ENCODE measurements at regions not wholly inside any gene's neighbourhood (a gene's known extent, or its start where the extent isn't known, plus 50 kb on each side); places are given as distances from the start of the nearest gene placed in this dataset.

DNA sequence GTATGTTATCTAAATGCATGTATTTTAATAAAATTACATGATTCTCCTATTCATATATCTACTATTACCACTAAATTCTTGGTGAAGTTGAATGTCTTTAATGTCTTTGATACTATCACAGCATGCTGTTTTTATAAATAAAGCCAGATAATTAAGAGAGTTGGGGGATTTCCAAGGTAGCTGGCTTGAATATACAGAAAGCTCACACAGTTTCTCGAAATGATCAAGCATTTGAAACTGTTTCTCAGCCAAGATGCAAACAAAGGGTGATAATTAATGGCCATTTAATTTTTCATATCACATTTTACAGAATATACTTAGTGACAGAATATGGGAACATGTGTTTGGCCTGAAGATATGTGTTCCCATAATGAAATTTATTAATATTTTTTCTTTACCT lies 145.6 kb upstream of the CDH12 start:
- Histone ChIP-seq H3K4me3 (ENCODE audit: insufficient read depth, low read depth, low read length) (no peak overlapping the region), H3K27me3 (ENCODE audit: control insufficient read depth, insufficient read depth, low read length) (no peaks in the 10 kb centered on the region), H3K36me3 (replicated peaks; ENCODE audit: control insufficient read depth, insufficient read depth, low read length) (no peaks in the 10 kb centered on the region)
- DNase-seq, result no peak

DNA sequence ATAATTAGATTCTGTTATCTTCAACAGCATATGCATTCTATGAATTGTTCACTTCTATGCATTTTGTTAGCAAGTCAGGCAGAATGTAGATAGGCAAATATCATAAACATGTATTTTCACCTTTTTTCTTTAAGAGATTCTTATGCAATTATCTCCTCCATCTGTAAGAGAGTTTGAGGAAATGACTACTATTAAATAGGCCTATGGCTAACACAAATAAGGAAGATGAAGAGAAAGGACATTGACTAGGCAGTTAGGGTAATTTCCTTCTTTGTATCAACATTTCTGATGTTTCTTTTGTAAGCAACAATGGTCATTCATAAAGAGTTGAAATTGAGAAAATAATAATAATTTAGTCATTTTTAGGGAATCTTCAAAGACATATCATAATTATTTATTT lies 145.2 kb upstream of the CDH12 start:
- DNase-seq, result no peak
- Histone ChIP-seq H3K36me3 (replicated peaks; ENCODE audit: control insufficient read depth, insufficient read depth, low read length) (no peaks in the 10 kb centered on the region), H3K4me3 (ENCODE audit: insufficient read depth, low read depth, low read length) (no peak overlapping the region), H3K27me3 (ENCODE audit: control insufficient read depth, insufficient read depth, low read length) (no peaks in the 10 kb centered on the region)

DNA sequence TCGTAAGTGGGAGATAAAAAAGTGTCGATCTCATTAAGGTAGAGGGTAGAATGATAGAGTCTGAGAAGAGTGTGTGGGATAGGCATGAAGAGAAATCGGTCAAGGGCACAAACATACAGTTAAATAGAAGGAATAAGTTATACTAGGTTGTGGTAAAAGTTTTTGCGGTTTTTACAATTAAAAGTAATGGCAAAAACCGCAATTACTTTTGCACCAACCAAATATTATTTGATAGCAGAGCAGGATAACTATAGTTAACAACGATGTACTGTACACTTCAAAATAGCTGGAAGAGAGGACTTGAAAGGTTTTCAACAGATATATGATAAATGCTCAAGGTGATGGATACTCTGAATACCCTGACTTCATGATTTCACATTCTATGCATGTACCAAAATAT lies 135.8 kb upstream of the CDH12 start:
- Histone ChIP-seq H3K36me3 (replicated peaks; ENCODE audit: control insufficient read depth, insufficient read depth, low read length) (no peaks in the 10 kb centered on the region), H3K4me3 (ENCODE audit: insufficient read depth, low read depth, low read length) (no peak overlapping the region), H3K27me3 (ENCODE audit: control insufficient read depth, insufficient read depth, low read length) (no peaks in the 10 kb centered on the region)
- DNase-seq, result no peak

DNA sequence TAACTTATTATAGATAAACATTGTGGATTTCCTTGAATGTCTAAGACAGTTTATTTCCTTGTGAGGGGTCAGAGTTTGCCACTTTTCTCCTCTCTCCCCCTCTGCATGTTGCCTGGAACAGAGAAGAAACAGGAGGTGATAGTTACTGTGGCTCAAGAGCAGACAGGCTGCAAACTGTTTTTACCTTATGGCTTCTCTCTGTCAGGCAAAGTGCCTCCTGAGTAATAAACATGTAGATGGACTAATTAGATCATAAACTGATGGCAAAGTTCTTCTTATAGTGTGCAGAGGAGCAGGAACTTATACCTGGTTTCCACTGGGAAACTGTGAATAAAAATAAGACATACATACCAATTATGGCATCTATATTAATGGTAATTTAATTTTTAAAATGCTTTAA lies 133.1 kb upstream of the CDH12 start:
- H3K4me3 ChIP-seq (ENCODE audit: insufficient read depth, low read depth, low read length), result no peak overlapping the region
- no peaks in the 10 kb centered on the region for H3K27me3 ChIP-seq (ENCODE audit: control insufficient read depth, insufficient read depth, low read length)
- no peaks in the 10 kb centered on the region for H3K36me3 ChIP-seq (replicated peaks; ENCODE audit: control insufficient read depth, insufficient read depth, low read length)
- no peak for DNase-seq

DNA sequence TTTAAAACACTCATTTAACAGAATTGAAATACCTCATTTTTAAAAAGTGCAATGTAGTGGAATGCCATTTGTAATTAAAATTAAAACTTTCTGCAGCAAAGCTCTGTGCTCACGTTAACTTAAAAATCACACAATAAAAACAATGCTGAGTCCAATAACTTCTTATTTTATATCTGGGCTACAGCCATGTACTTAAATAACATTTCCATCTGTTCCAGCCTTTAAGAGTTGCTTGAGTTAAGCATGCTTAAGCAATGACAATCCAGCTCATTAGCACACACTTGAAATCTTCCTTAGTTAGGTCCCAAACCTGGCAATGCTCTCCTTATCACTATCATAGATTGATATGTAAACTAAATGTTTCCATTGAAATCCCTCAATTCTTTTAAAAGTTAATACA lies 132.3 kb upstream of the CDH12 start:
- no peak for DNase-seq
- H3K36me3 ChIP-seq (replicated peaks; ENCODE audit: control insufficient read depth, insufficient read depth, low read length), result no peaks in the 10 kb centered on the region

DNA sequence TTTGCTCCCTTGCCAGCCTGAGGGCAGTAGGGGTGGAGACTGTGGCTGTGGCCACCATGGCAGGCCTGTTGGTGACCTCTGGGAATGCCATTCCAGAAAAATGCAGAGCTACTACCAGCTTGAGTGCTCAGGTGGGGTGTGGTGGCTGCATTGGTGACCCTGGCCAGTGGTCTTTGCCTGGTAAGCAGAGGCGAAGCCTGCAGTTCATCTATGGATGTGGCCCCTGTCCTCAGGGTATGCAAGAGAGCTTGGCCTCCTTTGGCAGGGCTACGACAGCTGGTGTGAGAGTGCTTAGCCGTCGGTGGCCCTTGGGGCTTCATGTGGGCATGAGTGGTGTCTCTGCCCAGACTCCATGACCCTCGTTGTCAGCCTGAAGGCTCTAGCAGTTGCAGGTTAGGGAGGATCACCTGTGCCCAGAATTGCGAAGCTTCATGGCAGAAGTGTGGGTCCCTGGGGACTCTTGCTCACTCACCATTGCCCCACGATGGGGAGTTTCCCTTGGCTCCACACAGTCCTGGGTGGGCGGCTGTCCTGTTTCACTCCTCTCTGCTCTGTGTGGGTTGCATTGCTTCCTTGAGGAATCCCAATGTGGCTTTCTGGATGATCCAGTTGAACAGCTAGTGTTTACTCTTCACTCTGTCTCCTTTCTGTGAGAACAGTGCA lies 117.9 kb upstream of the CDH12 start:
- no peak for DNase-seq
- Histone ChIP-seq H3K27me3 (ENCODE audit: control insufficient read depth, insufficient read depth, low read length) (no peaks in the 10 kb centered on the region), H3K36me3 (replicated peaks; ENCODE audit: control insufficient read depth, insufficient read depth, low read length) (no peaks in the 10 kb centered on the region), H3K4me3 (ENCODE audit: insufficient read depth, low read depth, low read length) (no peak overlapping the region)

More for the DNA sequence above, 132.3 kb upstream of the CDH12 start:
- no peak overlapping the region for H3K4me3 ChIP-seq (ENCODE audit: insufficient read depth, low read depth, low read length)
- no peaks in the 10 kb centered on the region for H3K27me3 ChIP-seq (ENCODE audit: control insufficient read depth, insufficient read depth, low read length)

DNA sequence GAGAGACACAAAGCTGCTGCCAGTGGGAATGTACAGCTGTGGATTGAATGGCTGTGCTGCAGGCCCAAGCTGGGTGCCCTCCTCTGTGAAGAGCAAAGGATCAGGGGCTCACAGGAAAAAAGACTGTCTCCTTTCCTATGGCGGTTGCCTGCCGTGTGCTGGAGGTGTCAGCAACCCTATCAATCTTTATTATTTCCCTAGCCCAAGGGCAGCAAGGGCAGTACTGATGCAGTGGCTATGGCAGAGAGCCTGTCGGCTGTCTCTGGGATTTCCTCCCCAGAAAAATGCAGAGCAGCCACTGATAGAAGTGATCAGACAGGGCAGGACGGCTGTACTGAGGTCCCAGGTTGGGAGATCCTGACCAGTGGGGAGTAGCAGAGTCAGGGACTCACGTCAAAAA lies 117.3 kb upstream of the CDH12 start:
- no peaks in the 10 kb centered on the region for H3K36me3 ChIP-seq (replicated peaks; ENCODE audit: control insufficient read depth, insufficient read depth, low read length)
- no peaks in the 10 kb centered on the region for H3K27me3 ChIP-seq (ENCODE audit: control insufficient read depth, insufficient read depth, low read length)
- H3K4me3 ChIP-seq (ENCODE audit: insufficient read depth, low read depth, low read length), result no peak overlapping the region
- DNase-seq, result no peak

DNA sequence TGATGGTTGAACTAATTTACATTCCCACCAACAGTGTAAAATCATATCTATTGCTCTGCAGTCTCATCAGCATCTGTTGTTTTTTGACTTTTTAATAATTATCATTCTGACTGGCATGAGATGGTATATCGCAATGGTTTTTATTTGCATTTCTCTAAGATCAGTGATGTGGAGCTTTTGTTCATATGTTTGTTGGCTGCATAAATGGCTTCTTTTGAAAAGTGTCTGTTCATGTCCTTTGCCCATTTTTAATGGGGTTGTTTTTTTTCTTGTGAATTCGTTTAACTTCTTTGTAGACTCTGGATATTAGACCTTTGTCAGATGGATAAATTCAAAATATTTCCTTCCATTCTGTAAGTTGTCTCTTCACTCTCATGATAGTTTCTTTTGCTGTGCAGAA lies 115.2 kb upstream of the CDH12 start:
- Histone ChIP-seq H3K27me3 (ENCODE audit: control insufficient read depth, insufficient read depth, low read length) (no peaks in the 10 kb centered on the region), H3K4me3 (ENCODE audit: insufficient read depth, low read depth, low read length) (no peak overlapping the region), H3K36me3 (replicated peaks; ENCODE audit: control insufficient read depth, insufficient read depth, low read length) (no peaks in the 10 kb centered on the region)
- no peak for DNase-seq

DNA sequence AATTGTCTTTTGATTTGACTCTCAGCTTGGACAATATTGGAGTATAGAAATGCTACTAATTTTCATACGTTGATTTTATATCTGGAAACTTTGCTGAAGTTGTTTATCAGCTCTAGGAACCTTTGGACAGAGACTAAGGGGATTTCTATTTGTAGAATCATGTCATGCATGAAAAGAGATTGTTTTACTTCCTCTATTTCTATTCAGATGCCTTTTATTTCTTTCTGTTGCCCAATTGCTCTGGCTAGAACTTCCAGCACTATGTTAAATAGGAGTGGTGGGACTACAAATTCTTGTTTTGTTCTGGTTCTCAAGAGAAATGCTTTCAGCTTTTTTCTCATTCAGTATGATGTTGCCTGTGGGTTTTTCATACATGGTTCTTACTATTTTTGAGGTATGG lies 112.8 kb upstream of the CDH12 start:
- DNase-seq, result no peak
- Histone ChIP-seq H3K4me3 (ENCODE audit: insufficient read depth, low read depth, low read length) (no peak overlapping the region), H3K36me3 (replicated peaks; ENCODE audit: control insufficient read depth, insufficient read depth, low read length) (no peaks in the 10 kb centered on the region), H3K27me3 (ENCODE audit: control insufficient read depth, insufficient read depth, low read length) (no peaks in the 10 kb centered on the region)

DNA sequence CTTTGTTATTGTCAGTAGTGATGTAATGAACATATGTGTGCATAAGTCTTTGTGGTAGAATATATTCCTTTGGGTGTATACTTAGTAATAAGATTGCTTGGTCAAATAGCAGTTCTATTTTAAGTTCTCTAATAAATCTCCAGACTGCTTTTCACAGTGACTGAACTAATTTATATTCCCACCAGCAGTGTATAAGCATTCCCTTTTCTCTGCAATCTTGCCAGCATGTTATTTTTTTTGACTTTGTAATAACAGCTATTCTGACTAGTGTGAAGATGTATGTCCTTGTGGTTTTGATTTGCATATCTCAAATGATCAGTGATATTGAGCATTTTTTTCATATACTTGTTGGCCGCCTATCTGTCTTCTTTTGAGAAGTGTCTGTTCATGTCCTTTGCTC lies 111.5 kb upstream of the CDH12 start:
- Histone ChIP-seq H3K27me3 (ENCODE audit: control insufficient read depth, insufficient read depth, low read length) (no peaks in the 10 kb centered on the region), H3K4me3 (ENCODE audit: insufficient read depth, low read depth, low read length) (no peak overlapping the region), H3K36me3 (replicated peaks; ENCODE audit: control insufficient read depth, insufficient read depth, low read length) (no peaks in the 10 kb centered on the region)
- no peak for DNase-seq

DNA sequence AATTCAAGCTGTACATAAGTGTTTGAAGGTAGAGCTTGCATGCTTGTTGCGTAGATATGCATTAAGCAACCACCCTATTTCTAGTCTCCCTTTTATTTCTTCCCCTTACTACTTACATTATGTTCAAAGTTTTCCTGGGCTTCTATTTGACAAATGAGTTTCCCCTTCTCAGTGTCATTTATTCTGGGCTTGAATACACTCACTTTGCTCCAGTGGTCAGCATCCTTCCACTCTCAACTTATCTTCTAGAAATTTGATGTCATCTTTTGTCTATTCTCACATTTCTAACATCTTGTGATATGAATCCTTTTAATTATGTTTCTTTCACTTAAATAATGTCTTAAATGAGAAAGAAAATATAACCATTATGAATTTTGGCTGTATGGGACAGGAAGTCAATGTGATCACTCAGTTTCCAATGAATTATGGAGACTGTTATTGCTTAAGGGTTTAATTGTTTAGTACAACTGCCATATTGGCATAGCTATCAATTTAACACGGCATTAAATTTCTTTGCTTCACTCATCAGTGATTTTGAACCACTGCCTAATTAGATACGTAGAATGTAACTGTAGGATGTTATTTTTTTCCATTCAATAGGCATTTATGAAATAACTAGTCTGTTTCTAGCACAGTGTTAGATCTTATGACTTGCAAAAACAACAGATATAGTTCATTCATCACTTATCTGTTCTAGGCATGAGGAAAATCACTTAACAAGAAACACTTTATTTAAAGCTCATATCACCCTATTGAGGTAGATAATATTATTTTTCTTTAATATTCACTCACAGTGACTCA lies 105.5 kb upstream of the CDH12 start:
- Histone ChIP-seq H3K4me3 (ENCODE audit: insufficient read depth, low read depth, low read length) (no peak overlapping the region), H3K27me3 (ENCODE audit: control insufficient read depth, insufficient read depth, low read length) (no peaks in the 10 kb centered on the region), H3K36me3 (replicated peaks; ENCODE audit: control insufficient read depth, insufficient read depth, low read length) (no peaks in the 10 kb centered on the region)
- DNase-seq, result no peak

DNA sequence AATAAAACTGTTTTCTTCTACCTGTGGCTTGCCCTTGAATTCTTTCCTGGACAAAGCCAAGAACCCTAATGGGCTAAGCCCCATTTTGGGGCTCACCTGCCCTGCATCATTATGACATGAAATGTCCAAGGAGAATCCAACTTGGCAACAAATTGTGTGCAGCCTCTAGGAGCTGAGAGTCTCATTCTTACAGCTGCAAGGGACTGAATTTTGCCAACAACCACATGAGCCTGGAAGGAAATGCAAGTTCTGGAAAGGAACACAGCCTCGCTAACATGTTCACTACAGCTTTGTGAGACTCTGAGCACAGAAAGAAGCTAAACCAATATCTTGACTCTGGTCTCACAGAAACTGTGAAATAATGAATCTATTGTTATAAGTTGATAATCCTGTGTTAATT lies 94.8 kb upstream of the CDH12 start:
- Histone ChIP-seq H3K36me3 (replicated peaks; ENCODE audit: control insufficient read depth, insufficient read depth, low read length) (no peaks in the 10 kb centered on the region), H3K4me3 (ENCODE audit: insufficient read depth, low read depth, low read length) (no peak overlapping the region), H3K27me3 (ENCODE audit: control insufficient read depth, insufficient read depth, low read length) (no peaks in the 10 kb centered on the region)
- DNase-seq, result no peak

DNA sequence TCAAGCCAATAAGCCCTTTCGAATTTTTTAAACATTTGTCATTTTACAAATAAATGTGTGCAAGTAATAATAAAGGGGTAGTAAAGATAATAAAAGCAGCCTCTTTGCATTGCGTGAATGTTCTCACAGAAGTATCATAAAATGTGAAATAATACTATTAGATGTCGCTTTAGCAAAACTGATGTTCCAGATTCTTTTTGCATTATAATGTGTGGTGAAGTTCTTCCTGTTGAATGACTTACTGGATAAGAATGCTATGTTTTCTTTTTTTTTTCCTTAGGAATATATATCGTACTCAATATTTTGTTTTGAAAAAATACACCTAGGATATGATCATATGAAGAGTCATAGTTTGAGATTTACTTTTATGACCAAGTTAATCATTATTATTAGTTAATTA lies 85.2 kb upstream of the CDH12 start:
- no peaks in the 10 kb centered on the region for H3K36me3 ChIP-seq (replicated peaks; ENCODE audit: control insufficient read depth, insufficient read depth, low read length)
- H3K27me3 ChIP-seq (ENCODE audit: control insufficient read depth, insufficient read depth, low read length), result no peaks in the 10 kb centered on the region
- DNase-seq, result no peak
- H3K4me3 ChIP-seq (ENCODE audit: insufficient read depth, low read depth, low read length), result no peak overlapping the region

DNA sequence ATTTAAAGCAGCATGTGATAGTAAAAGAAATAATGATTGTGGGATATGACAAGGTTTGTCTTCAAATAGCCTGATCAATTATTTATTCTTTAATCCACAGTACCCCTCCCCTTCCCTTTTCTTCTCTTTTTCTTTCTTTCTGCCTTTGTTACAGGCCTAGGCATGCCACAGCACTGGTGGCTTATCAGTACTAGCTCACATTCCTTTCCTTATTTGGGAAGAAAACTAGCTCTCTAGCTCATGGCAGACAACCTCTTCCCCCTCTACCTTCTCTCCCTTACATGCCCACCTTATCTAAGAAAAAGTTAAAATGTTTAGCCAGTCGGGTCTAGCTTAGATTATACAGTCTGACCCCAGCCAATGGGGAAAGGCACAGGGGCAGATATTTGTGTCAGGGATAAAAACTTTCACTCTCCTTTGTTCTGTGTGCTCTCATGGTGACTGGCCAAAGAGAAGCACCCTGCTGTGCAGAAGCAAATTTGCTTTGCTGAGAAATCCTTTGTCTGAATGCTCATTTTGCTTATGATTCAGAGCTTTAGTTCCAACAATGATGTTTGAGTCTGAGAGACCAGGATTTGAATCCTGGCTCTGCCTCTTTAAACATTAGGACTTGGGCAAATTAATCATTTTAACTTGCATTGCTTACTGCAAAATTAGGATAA lies 75.8 kb upstream of the CDH12 start:
- DNase-seq, result no peak
- no peak overlapping the region for H3K4me3 ChIP-seq (ENCODE audit: insufficient read depth, low read depth, low read length)
- H3K36me3 ChIP-seq (replicated peaks; ENCODE audit: control insufficient read depth, insufficient read depth, low read length), result no peaks in the 10 kb centered on the region
- H3K27me3 ChIP-seq (ENCODE audit: control insufficient read depth, insufficient read depth, low read length), result no peaks in the 10 kb centered on the region

DNA sequence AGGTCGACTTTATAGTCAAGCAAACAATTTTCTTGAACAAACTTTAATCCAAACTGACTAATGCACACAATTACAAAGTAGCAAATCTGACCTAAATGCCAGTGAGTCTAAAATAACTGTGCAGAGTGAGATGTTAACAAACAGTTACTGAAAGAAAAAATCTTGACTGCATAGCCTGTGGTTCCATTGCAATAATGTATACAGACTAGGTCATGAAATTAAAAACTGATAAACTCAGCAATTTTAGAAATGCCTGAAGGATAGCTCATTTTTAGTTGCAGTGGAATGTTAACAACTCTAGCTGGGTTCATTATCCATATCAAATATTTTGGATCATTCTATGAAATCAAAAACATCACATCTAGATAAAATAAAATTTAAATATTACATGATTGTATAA lies 73.4 kb upstream of the CDH12 start:
- DNase-seq, result no peak
- H3K4me3 ChIP-seq (ENCODE audit: insufficient read depth, low read depth, low read length), result no peak overlapping the region
- no peaks in the 10 kb centered on the region for H3K36me3 ChIP-seq (replicated peaks; ENCODE audit: control insufficient read depth, insufficient read depth, low read length)
- no peaks in the 10 kb centered on the region for H3K27me3 ChIP-seq (ENCODE audit: control insufficient read depth, insufficient read depth, low read length)

Data from H7 (cell line).